ENCODE measurements at regions not wholly inside any gene's neighbourhood (a gene's known extent, or its start where the extent isn't known, plus 50 kb on each side); places are given as distances from the start of the nearest gene placed in this dataset.

DNA sequence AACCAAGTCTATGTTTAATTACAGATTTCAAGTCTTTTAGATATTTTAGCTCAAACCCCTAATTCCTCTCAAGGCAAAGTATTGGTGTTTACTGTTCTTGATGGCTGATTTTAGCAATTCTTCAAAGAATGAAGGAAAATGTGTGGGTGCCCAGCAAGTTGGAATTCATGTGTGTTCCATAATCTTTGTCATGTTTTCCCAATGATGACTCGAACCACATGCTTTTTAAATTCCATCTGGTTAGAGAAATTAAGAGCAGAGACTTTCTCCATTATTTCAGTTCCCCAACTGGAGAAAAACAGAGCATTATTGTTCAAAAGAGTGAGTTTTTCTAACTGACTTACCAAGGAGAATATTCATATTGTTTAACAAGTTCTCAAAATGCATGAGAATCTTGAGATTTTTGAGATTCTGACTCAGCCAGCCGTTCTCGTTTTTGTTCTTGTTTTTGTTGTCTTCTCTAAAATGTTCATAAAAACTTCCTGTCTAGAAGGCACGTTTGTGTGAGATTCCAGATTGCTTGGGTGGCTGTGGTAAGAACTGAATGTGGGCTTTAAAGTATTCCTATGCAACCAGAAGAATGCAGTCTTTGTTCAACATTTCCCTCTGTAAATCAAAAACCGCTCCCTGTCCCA lies 404.7 kb downstream of the IRS2 start:
- TF ChIP-seq GATA3 (IDR thresholded peaks at IDR 0.05; ENCODE audit: low read depth, low read length) = no peak

DNA sequence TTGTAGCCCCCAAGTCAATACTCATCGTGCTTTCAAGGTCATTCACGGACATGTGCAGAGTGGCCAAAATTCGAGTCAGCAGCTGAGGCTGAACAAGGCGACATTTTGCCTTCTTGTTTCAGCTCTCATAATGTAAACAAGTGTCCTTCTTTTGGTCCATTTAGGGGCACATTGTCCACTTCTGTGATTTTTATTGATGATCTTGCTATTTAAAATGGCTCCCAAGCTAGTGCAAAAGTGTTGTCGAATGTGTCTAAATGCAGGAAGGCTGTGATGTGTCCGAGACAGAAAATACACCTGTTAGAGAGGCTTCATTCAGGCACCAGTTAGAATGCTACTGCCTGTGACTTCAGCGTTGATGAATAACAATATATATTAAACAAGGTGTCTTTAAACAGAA lies 405.9 kb downstream of the IRS2 start:
- TF ChIP-seq GATA3 (IDR thresholded peaks at IDR 0.05; ENCODE audit: low read depth, low read length) = no peak
- TF ChIP-seq GATA2 (IDR thresholded peaks at IDR 0.05; ENCODE audit: low read depth, low read length) = no peak

DNA sequence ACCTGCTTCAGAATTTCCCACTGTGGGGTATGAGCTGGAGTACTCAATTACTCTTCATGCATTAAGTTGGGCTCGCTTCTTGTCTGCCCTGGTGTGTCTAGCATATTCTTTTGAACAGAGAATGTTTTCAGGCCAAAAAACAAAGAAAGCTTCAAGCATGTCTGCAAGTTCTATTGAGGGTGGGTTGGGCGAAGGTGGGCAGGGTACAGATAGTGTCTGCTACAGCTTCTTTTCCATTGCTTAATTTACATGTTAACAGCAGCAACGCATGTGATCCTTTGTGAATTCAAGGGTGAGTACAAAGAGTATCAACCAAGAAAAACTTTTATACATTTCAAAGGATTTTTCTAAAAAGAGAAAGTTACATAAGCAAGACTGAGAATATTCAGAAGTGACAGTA lies 406.5 kb downstream of the IRS2 start:
- TF ChIP-seq GATA2 (IDR thresholded peaks at IDR 0.05; ENCODE audit: low read depth, low read length) (no peak), GATA3 (IDR thresholded peaks at IDR 0.05; ENCODE audit: low read depth, low read length) (no peak)

DNA sequence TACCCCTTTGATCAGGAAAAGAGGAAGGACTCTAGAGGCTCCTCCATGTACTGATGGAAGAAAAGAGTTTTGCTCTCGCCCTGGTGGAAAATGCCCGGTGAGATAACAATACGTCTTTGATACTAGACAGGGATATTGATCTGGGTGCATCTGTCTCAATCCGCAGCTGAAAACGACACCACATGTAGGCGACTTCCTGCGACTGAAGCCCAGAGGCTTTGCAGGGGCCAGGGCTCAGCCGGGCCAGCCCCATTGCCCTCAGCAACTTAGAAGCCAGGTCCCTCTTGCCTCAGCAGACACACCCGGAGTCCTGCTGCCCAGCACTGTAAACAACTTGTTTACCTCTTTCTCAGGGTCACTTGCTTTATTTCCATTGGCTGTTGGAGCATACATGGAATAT lies 409.4 kb downstream of the IRS2 start:
- TF ChIP-seq GATA3 (IDR thresholded peaks at IDR 0.05; ENCODE audit: low read depth, low read length) (no peak), GATA2 (IDR thresholded peaks at IDR 0.05; ENCODE audit: low read depth, low read length) (no peak)

DNA sequence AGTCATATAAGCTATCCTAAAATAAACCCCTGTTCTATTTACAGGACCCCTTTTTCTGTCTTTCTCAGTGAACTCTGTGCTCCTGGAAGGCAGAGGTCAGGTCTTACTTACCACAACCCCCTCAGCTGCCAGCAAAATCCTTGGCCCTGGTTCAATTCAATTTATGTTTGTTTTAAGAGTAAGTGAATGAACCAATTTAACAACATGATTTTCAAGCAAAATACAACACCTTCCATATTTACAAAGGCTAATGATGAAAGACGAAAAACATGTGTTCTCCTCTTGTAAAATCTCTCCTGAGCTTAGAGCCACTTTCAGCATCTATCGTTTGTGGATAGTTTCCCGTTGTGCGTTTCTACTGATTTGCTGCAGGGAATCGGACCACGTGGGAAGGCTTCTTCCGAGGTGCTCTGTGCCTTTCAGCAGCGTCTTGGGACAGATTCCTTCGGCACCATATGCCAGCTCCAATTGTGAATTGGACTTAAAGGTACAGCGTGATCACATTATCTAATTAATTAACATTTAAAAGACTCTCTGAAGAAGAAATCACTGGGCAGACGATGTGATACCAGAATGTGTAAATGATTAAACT lies 411.7 kb downstream of the IRS2 start:
- TF ChIP-seq GATA3 (IDR thresholded peaks at IDR 0.05; ENCODE audit: low read depth, low read length) (no peak), GATA2 (IDR thresholded peaks at IDR 0.05; ENCODE audit: low read depth, low read length) (no peak)

DNA sequence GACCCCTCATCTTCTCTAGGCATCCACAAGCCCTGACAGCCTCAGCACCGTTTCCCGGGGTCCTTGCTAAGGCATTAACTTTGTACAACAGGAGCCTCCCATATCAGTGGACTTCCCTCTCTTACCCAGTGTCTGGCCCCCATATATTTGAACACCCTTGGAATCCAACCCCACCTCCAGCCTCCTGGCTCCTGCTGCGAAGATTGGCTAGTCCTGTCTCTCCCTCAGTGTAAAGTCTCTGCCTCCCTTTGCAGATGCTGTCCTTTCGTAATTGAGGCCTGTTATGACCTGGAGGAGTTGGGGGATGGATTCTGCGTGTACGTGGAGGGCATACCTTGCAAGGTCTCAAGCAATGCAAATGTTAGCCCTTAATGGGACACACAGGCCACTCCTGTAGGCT lies 413.7 kb downstream of the IRS2 start:
- TF ChIP-seq GATA2 (IDR thresholded peaks at IDR 0.05; ENCODE audit: low read depth, low read length) = no peak
- no peak for TF ChIP-seq GATA3 (IDR thresholded peaks at IDR 0.05; ENCODE audit: low read depth, low read length)

DNA sequence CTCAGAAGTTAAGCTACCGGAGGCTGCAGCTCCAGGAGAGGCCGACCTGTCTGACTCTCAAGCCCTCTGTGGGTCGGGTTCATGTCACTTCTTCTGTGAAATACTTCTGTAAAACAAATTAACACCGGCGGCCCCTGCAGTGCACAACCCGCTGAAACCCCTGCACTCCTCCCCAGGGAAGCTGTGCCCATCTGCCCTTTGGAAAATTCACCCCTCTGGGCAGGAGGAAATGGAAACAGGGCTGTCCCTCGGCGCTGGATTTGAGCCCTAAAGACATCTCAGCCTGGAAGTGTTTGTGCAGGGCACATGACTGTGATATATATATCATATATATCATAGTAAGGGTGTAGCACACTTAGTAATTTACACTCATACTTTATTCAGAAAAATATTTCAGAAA lies 415.3 kb downstream of the IRS2 start:
- TF ChIP-seq GATA3 (IDR thresholded peaks at IDR 0.05; ENCODE audit: low read depth, low read length) (no peak), GATA2 (IDR thresholded peaks at IDR 0.05; ENCODE audit: low read depth, low read length) (no peak)

DNA sequence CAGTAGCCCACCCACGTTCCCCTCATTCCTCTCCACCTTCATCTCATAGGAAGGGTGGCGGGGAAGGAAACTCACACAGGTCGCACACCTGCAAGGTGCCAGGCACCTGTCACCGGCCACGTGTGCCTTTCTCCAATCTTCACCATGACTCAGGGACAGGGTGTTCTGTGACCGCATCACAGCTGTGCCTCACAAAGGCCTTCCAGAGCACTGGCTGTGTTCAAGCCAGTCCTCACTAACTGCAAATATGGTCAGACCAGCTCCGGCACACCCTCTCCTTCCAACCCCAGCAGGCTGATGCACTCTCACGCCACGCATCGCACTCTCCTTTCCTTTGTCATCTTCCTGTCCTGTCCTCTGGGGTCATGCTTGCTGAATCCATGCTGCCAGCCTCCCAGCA lies 415.9 kb downstream of the IRS2 start:
- no peak for TF ChIP-seq GATA2 (IDR thresholded peaks at IDR 0.05; ENCODE audit: low read depth, low read length)
- TF ChIP-seq GATA3 (IDR thresholded peaks at IDR 0.05; ENCODE audit: low read depth, low read length) = no peak

DNA sequence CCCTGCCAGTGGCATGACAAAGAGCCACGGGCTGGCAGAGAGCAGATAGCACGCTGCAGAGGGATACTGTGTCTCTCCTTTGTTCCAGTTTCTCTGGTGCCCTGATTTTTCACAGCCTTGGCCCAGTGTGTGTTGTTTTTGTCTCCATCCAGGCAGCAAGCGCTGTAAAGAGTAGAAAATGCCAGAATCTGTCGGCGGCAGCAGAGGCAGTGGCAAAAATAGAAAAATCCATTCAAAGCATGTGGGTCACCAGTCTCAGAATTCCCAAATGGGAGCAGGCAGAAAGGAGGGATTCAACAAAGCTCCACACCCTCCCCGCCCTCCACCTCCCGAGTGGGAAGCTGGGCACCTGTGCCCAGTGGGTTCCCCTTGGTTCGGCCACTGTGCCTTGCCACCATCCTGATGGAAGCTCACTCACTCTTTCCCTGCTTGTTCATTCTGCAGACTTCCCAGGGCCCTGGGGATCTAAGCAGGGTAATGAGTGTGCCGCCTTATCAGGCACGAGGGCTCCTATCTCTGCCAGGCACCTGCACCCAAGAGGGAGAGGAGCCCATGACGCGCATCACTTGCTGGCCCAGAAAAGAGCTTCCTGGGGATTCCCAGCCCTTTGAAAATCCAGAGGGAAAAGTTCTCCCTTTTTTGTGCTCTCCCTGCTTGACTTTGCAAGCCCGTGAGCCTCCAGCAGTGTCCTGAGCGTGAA lies 416.9 kb downstream of the IRS2 start:
- TF ChIP-seq GATA2 (IDR thresholded peaks at IDR 0.05; ENCODE audit: low read depth, low read length) (peak; percentile 36; the same call in 1 of the 2 replicates), GATA3 (IDR thresholded peaks at IDR 0.05; ENCODE audit: low read depth, low read length) (no peak)

DNA sequence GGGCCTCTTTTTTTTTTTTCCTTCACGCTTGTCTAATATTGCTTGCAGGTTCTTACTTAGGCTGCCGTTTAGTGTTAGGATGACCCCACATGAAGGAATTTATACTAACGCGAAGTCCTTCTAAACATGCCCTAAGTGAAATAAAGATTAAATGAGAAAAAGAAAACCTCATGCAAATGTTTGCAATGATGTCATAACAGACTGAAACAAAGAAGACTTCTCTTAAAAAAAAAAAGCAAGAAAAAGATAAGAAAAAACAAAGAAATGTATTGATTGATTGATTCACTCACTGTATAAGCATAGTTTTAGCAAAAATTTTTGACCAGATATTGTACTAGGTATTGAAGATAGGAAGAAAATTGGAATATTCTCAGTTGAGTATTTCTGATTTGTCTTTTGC lies 418.2 kb downstream of the IRS2 start:
- TF ChIP-seq GATA2 (IDR thresholded peaks at IDR 0.05; ENCODE audit: low read depth, low read length) (no peak), GATA3 (IDR thresholded peaks at IDR 0.05; ENCODE audit: low read depth, low read length) (no peak)

DNA sequence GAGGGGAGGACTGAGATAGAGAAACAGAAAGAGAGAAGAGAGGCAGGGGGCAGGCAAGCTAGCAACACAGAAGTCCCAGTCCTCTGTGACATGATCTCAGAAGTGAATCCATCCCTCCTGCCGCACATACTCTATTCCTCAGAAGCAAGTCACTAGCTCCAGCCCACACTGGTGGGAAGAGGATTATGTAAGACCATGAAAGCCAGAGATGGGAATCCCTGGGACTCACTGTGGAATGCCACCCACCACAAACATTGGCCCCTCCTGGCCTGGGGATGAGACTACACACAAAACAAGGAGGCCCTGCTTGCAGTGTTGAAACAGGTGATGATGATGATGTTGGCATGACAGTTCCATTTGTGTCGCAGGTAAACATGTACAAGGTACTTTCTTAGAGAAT lies 419.9 kb downstream of the IRS2 start:
- no peak for TF ChIP-seq GATA2 (IDR thresholded peaks at IDR 0.05; ENCODE audit: low read depth, low read length)
- no peak for TF ChIP-seq GATA3 (IDR thresholded peaks at IDR 0.05; ENCODE audit: low read depth, low read length)

DNA sequence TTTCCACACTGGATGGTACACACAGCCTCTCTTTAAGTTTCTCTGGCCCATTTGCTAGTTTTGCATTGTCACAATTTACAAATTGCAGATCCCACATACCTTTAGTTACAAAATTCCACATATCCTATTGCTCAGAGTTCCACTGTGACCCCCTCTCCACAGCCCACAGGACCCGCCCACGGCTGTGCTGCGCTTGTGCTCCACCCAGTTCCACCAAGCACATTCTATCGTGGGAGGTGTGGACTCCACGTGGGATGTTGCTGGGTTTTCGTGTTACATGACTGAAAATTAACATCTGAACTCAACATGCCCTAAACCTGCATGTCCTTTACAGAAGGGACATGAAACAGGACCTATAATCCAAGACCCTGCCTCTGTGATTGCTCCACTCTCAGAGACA lies 423.0 kb downstream of the IRS2 start:
- TF ChIP-seq GATA3 (IDR thresholded peaks at IDR 0.05; ENCODE audit: low read depth, low read length) = no peak
- TF ChIP-seq GATA2 (IDR thresholded peaks at IDR 0.05; ENCODE audit: low read depth, low read length) = no peak

DNA sequence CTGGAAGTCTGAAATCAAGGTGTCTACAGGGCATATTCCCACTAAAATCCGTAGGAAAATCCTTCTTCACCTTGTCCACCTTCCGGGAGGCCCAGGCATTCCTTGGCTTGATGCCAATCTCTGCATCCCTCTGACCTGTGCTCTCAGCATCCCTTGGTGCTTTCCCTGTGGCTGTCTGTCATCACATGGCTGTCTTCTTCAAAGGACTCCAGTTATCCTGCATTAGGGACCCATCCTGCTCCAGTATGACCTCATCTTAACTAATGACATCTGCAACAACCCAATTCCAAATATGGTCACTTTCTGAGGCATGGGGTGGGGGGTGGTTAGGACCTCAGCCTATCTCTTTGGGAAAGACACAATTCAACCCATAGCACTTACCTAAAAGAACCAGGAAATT lies 423.8 kb downstream of the IRS2 start:
- TF ChIP-seq GATA3 (IDR thresholded peaks at IDR 0.05; ENCODE audit: low read depth, low read length) (no peak), GATA2 (IDR thresholded peaks at IDR 0.05; ENCODE audit: low read depth, low read length) (no peak)

DNA sequence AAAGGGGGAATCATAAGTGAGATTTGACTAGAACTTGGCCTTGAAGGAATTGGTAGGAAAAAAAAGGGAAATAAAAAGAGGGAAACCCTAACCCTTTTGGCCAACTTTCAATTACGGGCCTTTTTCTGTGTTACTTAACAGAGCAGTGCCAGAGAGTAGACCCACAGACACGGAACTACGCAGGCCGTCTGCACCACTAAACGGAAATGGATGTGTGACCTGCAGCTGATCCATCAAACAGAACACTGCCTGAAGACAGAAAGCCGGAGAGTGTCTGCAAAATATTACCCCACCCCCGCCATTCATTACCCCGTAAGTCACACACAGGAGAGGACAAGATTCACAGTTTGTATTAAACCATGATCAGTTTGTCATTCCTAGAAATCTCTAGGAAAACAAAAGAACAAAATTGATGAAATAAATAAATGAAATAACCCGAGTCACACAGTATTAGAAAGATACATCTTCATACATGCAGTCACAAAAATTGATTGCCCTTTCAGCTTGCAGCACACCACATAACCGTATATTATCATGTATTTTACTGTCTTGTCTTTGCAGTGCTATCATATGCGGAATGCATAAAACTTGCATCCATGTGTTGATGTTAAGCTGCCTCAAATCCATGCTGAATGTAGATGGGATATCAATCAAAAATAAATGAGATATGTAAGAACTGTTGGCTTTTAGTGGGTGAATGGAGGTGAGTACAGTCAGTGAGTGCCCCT lies 424.7 kb downstream of the IRS2 start:
- TF ChIP-seq GATA2 (IDR thresholded peaks at IDR 0.05; ENCODE audit: low read depth, low read length) = no peak
- no peak for TF ChIP-seq GATA3 (IDR thresholded peaks at IDR 0.05; ENCODE audit: low read depth, low read length)
